NCI-H460 (cell line): ENCODE measurements at regions not wholly inside any gene's neighbourhood (a gene's known extent, or its start where the extent isn't known, plus 50 kb on each side); places are given as distances from the start of the nearest gene placed in this dataset.

Experiments used
- DNase-seq: peaks from one replicate; pipeline ENCODE4 v3.0.0-alpha.2; 2016; ENCODE audit warnings: low read depth; ENCODE audit errors: extremely low read depth

- no peak for DNase-seq
Observed at GRCh38 chr14:101097109-101097793, 193.7 kb upstream of the RTL1 start.

- no peak for DNase-seq
Observed at GRCh38 chr14:101098177-101098576, 194.7 kb upstream of the RTL1 start.

- DNase-seq: no peak
Observed at GRCh38 chr14:101098641-101099040, 195.1 kb upstream of the RTL1 start.

GRCh38 chr14:101101456-101102056 is 198.0 kb upstream of the RTL1 start:
- DNase-seq: no peak

GRCh38 chr14:101102875-101103274 is 199.4 kb upstream of the RTL1 start:
- DNase-seq: no peak

- no peak for DNase-seq
Observed at GRCh38 chr14:101103321-101103901, 199.9 kb upstream of the RTL1 start.

- no peak for DNase-seq
Observed at GRCh38 chr14:101104485-101104884, 201.0 kb upstream of the RTL1 start.

GRCh38 chr14:101105045-101105444 is 201.5 kb upstream of the RTL1 start:
- DNase-seq: no peak

- DNase-seq: no peak
Observed at GRCh38 chr14:101108579-101109346, 205.2 kb upstream of the RTL1 start.

GRCh38 chr14:101109347-101109638 is 205.8 kb upstream of the RTL1 start:
- no peak for DNase-seq

GRCh38 chr14:101109981-101110728 is 206.6 kb upstream of the RTL1 start:
- no peak for DNase-seq

- DNase-seq: no peak
Observed at GRCh38 chr14:101110729-101111619, 207.5 kb upstream of the RTL1 start.

- DNase-seq: no peak
Observed at GRCh38 chr14:101111620-101112290, 208.2 kb upstream of the RTL1 start.

GRCh38 chr14:101112351-101113107 is 209.0 kb upstream of the RTL1 start:
- DNase-seq: no peak

- DNase-seq: no peak
Observed at GRCh38 chr14:101113108-101113612, 209.6 kb upstream of the RTL1 start.

- DNase-seq: no peak
Observed at GRCh38 chr14:101113835-101114725, 210.6 kb upstream of the RTL1 start.

GRCh38 chr14:101114726-101115515 is 211.4 kb upstream of the RTL1 start:
- no peak for DNase-seq
